ENCODE measurements at regions not wholly inside any gene's neighbourhood (a gene's known extent, or its start where the extent isn't known, plus 50 kb on each side); places are given as distances from the start of the nearest gene placed in this dataset.

GRCh38 chr1:193498088-193498655, 311.8 kb upstream of the B3GALT2 start:
- H2AFZ ChIP-seq (ENCODE audit: low read length): no peak overlapping the region
- H3K4me1 ChIP-seq (ENCODE audit: insufficient read depth, low read length): no peaks in the 10 kb centered on the region
- H3K4me2 ChIP-seq (ENCODE audit: insufficient read depth, low read length): no peak overlapping the region
- H3K27me3 ChIP-seq (ENCODE audit: insufficient read depth, low read length): no peaks in the 10 kb centered on the region
- H4K20me1 ChIP-seq (ENCODE audit: insufficient read depth, low read length): no peaks in the 10 kb centered on the region
- no peak overlapping the region for H3K27ac ChIP-seq (ENCODE audit: low read depth, low read length)
- H3K9me3 ChIP-seq (ENCODE audit: low read depth, low read length): no peaks in the 10 kb centered on the region
- TF ChIP-seq CTCF (IDR thresholded peaks at IDR 0.05; ENCODE audit: extremely low read depth, low read depth, low read length): no peak
- no peak overlapping the region for H3K4me3 ChIP-seq (ENCODE audit: insufficient read depth, low read length)
- H3K79me2 ChIP-seq (ENCODE audit: insufficient read depth, low read length): no peaks in the 10 kb centered on the region
- DNase-seq (ENCODE audit: insufficient read length, low spot score, missing footprints): no peak
- no peaks in the 10 kb centered on the region for H3K36me3 ChIP-seq (ENCODE audit: insufficient read depth, low read length)

GRCh38 chr1:193494368-193494767, 308.0 kb upstream of the B3GALT2 start:
- TF ChIP-seq CTCF (IDR thresholded peaks at IDR 0.05; ENCODE audit: extremely low read depth, low read depth, low read length): no peak
- Histone ChIP-seq H2AFZ (ENCODE audit: low read length) (no peak overlapping the region), H3K9me3 (ENCODE audit: low read depth, low read length) (no peaks in the 10 kb centered on the region), H3K36me3 (ENCODE audit: insufficient read depth, low read length) (no peaks in the 10 kb centered on the region), H3K4me3 (ENCODE audit: insufficient read depth, low read length) (no peak overlapping the region), H3K4me1 (ENCODE audit: insufficient read depth, low read length) (no peaks in the 10 kb centered on the region), H3K27me3 (ENCODE audit: insufficient read depth, low read length) (no peaks in the 10 kb centered on the region), H3K4me2 (ENCODE audit: insufficient read depth, low read length) (no peak overlapping the region), H3K79me2 (ENCODE audit: insufficient read depth, low read length) (no peaks in the 10 kb centered on the region), H3K27ac (ENCODE audit: low read depth, low read length) (no peak overlapping the region), H4K20me1 (ENCODE audit: insufficient read depth, low read length) (no peaks in the 10 kb centered on the region)
- DNase-seq (ENCODE audit: insufficient read length, low spot score, missing footprints): no peak

DNA sequence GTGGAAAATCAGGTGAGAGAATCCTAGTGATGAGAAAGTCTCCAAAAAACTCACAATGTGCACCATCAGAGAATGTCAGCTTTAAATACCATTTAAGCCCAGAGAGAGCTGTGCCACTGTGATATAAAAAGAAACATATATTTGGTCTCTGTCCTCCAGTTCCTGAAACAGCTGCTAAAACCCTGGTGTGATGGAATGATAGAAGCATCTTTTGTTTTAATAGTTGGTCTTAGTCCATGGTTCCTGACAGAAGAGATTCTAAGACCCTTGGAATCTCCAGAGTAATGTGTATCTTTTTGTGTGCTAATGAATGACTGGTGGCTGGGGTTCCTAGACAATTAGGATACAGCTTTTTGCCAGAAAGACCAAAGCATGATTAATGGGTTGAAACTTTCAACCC, 302.8 kb upstream of the B3GALT2 start:
- Histone ChIP-seq H3K4me1 (ENCODE audit: insufficient read depth, low read length) (no peaks in the 10 kb centered on the region), H2AFZ (ENCODE audit: low read length) (no peak overlapping the region), H3K4me2 (ENCODE audit: insufficient read depth, low read length) (no peak overlapping the region), H3K27me3 (ENCODE audit: insufficient read depth, low read length) (no peaks in the 10 kb centered on the region), H3K36me3 (ENCODE audit: insufficient read depth, low read length) (no peaks in the 10 kb centered on the region), H3K79me2 (ENCODE audit: insufficient read depth, low read length) (no peaks in the 10 kb centered on the region), H3K9me3 (ENCODE audit: low read depth, low read length) (no peaks in the 10 kb centered on the region), H4K20me1 (ENCODE audit: insufficient read depth, low read length) (no peaks in the 10 kb centered on the region), H3K27ac (ENCODE audit: low read depth, low read length) (no peak overlapping the region), H3K4me3 (ENCODE audit: insufficient read depth, low read length) (no peak overlapping the region)
- TF ChIP-seq CTCF (IDR thresholded peaks at IDR 0.05; ENCODE audit: extremely low read depth, low read depth, low read length): no peak
- no peak for DNase-seq (ENCODE audit: insufficient read length, low spot score, missing footprints)

DNA sequence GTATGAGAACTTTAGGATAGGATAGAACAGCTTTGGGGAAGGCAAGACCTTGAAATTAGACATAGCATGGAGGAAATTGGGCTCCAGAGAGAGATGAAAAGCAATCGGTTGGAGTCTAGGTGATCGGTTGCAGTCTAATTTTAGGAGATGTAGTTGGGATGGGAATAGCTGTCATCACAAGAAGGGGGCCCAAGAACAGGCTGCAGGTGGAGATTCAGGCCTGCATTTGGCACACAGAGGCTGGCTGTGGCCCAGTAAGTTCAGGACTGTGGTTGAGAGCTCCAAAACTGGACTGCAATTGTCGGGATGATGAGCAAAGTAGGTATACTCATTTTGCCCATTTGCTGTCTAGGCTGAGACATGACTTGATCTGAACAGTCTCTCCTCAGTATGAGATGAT, 301.3 kb upstream of the B3GALT2 start:
- Histone ChIP-seq H3K9me3 (ENCODE audit: low read depth, low read length) (no peaks in the 10 kb centered on the region), H3K79me2 (ENCODE audit: insufficient read depth, low read length) (no peaks in the 10 kb centered on the region), H2AFZ (ENCODE audit: low read length) (no peak overlapping the region), H3K27me3 (ENCODE audit: insufficient read depth, low read length) (no peaks in the 10 kb centered on the region), H3K4me1 (ENCODE audit: insufficient read depth, low read length) (no peaks in the 10 kb centered on the region), H3K4me3 (ENCODE audit: insufficient read depth, low read length) (no peak overlapping the region), H3K4me2 (ENCODE audit: insufficient read depth, low read length) (no peak overlapping the region), H3K27ac (ENCODE audit: low read depth, low read length) (no peak overlapping the region), H3K36me3 (ENCODE audit: insufficient read depth, low read length) (no peaks in the 10 kb centered on the region), H4K20me1 (ENCODE audit: insufficient read depth, low read length) (no peaks in the 10 kb centered on the region)
- TF ChIP-seq CTCF (IDR thresholded peaks at IDR 0.05; ENCODE audit: extremely low read depth, low read depth, low read length): no peak
- DNase-seq (ENCODE audit: insufficient read length, low spot score, missing footprints): no peak

All from osteoblast (primary cell).